ENCODE measurements at regions not wholly inside any gene's neighbourhood (a gene's known extent, or its start where the extent isn't known, plus 50 kb on each side); places are given as distances from the start of the nearest gene placed in this dataset.
A peak's percentile ranks its signal among the peaks of the same experiment; 100 is the strongest.

GRCh38 chr3:71974786-71975185 lies 189.8 kb upstream of the PROK2 start:
- no peak for ATAC-seq (replicated peaks)
- H3K4me1 Mint-ChIP-seq, result peaks cover 21% of the 10 kb centered on the region
- no peak overlapping the region for H3K27ac Mint-ChIP-seq
- H3K36me3 Mint-ChIP-seq (ENCODE audit: low read depth), result no peaks in the 10 kb centered on the region
- no peak overlapping the region for H3K4me3 Mint-ChIP-seq
- peaks cover 35% of the 10 kb centered on the region for H3K27me3 Mint-ChIP-seq
- no peaks in the 10 kb centered on the region for H3K9me3 Mint-ChIP-seq

DNA sequence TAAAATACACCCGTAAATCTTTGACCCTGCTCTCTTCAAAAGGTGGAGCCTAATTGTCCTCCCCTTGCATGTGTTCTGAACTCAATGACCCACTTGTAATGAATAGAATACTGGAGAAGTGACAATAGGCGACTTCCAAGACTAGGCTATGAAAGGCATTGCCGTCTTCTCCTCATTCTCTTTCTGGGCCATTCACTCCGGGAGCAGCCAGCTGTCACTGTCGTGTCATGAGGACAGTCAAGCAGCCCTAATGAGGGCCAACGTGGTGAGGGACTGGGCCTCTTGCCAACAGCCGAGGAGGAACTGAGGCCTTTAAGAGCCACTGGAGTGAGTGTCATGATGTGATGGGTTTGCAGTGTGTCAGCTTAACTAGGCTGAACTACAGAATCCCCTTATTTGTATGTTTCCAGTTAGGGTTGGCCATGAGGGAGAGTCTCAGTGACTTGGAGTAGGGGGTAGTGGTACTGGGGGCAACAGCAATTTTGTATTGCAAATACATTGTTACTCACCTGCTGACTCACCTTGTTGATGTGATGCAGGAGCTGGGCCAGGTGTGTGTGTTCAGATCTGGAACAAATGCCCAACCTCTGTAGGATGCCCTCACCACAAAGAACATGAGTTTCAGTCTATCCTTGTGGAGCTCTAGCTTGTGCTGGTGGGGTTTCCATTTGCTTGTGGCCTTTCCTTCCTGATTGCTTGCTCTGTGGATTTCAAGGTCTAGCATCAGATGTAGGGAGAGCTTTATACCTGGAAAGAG lies 188.5 kb upstream of the PROK2 start:
- H3K4me1 Mint-ChIP-seq, result peaks cover 8% of the 10 kb centered on the region
- H3K36me3 Mint-ChIP-seq (ENCODE audit: low read depth), result no peaks in the 10 kb centered on the region
- H3K27ac Mint-ChIP-seq, result no peak overlapping the region
- H3K9me3 Mint-ChIP-seq, result no peaks in the 10 kb centered on the region
- peaks cover 28% of the 10 kb centered on the region for H3K27me3 Mint-ChIP-seq
- ATAC-seq (replicated peaks), result no peak
- H3K4me3 Mint-ChIP-seq, result no peak overlapping the region

- Mint-ChIP-seq H3K9me3 (no peaks in the 10 kb centered on the region), H3K36me3 (ENCODE audit: low read depth) (no peaks in the 10 kb centered on the region), H3K4me3 (no peak overlapping the region), H3K4me1 (no peaks in the 10 kb centered on the region), H3K27ac (no peak overlapping the region), H3K27me3 (peaks cover 28% of the 10 kb centered on the region)
- no peak for ATAC-seq (replicated peaks)
Measured at GRCh38 chr3:71972031-71972430, 187.1 kb upstream of the PROK2 start.

DNA sequence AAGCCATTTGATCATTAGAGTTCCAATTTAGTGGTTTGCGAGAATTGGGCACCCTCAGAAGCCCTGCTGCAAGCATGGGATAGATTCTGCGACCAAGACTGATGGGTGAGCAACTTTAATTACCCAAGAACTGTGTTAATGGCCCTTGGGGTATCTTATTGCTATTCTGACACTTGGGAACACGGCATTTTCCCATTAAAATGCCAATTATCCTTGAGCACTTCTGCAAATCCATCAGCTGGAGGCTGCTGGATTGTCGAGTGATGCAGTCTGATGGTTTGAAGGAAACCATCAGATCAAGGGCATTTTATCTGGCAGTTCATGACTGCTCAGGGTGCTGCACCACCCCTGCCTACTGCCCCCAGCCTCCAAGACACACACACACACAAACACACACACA lies 183.6 kb upstream of the PROK2 start:
- peaks cover 36% of the 10 kb centered on the region for H3K27me3 Mint-ChIP-seq
- H3K36me3 Mint-ChIP-seq (ENCODE audit: low read depth), result no peaks in the 10 kb centered on the region
- no peak overlapping the region for H3K27ac Mint-ChIP-seq
- no peak overlapping the region for H3K4me3 Mint-ChIP-seq
- no peaks in the 10 kb centered on the region for H3K4me1 Mint-ChIP-seq
- ATAC-seq (replicated peaks), result no peak
- no peaks in the 10 kb centered on the region for H3K9me3 Mint-ChIP-seq

DNA sequence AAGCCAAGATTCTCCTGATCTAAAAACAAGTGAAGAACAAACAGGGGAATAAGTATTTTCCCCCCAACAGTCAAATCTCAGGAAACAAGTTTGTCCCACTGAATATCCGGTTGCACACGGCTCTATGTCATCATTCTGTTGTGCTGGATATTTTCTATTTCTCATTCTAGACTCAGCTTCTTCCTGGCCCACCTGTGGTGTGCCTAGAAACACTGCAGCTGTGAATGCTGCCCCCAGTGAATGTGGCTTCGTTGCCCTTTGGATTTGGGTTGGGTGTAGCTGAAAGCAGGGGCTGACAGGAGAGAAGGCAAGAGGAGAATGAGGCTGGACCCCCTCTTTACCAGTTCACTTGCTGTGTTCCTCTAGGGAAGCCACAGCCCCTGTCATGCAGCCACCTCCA lies 181.2 kb upstream of the PROK2 start:
- Mint-ChIP-seq H3K4me3 (no peak overlapping the region), H3K27ac (no peak overlapping the region), H3K27me3 (peaks cover 25% of the 10 kb centered on the region), H3K4me1 (no peaks in the 10 kb centered on the region), H3K9me3 (no peaks in the 10 kb centered on the region), H3K36me3 (ENCODE audit: low read depth) (no peaks in the 10 kb centered on the region)
- no peak for ATAC-seq (replicated peaks)

GRCh38 chr3:71964170-71964569 lies 179.2 kb upstream of the PROK2 start:
- no peak overlapping the region for H3K4me3 Mint-ChIP-seq
- ATAC-seq (replicated peaks), result no peak
- no peak overlapping the region for H3K27ac Mint-ChIP-seq
- peaks cover 30% of the 10 kb centered on the region for H3K27me3 Mint-ChIP-seq
- no peaks in the 10 kb centered on the region for H3K36me3 Mint-ChIP-seq (ENCODE audit: low read depth)
- H3K9me3 Mint-ChIP-seq, result no peaks in the 10 kb centered on the region
- no peaks in the 10 kb centered on the region for H3K4me1 Mint-ChIP-seq

DNA sequence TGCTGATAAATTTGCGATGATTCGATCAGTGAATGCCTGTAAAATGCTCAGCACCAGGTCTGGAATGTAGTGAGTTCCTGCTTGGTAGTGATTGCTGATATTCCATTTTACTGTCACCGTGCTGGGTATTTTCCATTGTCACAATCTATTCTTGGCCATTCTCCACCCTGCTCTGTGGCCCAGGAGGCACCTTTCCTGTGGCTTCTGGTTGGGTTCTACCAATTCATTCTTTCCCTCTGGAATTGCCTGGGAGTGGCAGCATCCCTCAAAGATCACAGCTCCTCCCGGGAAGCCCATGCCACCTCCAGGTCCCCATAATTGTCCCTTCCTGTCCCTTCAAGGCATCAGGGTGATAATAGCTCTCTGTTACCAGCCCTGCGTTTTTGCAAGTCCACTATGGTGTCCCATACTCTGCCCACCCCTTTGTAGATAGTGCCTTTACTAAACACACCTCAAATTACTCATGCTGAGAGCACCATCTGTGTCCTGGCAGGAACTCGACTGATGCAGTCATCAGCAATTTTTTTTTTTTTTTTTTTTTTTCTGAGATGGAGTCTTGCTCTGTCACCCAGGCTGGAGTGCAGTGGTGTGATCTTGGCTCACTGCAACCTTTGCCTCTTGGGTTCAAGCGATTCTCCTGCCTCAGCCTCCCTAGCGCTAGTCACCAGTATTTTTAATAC lies 177.8 kb upstream of the PROK2 start:
- H3K27ac Mint-ChIP-seq, result no peak overlapping the region
- H3K36me3 Mint-ChIP-seq (ENCODE audit: low read depth), result no peaks in the 10 kb centered on the region
- H3K4me1 Mint-ChIP-seq, result peaks cover 6% of the 10 kb centered on the region
- no peak overlapping the region for H3K4me3 Mint-ChIP-seq
- ATAC-seq (replicated peaks), result peak; percentile 61
- H3K27me3 Mint-ChIP-seq, result peaks cover 30% of the 10 kb centered on the region
- no peaks in the 10 kb centered on the region for H3K9me3 Mint-ChIP-seq

- no peak overlapping the region for H3K27ac Mint-ChIP-seq
- peaks cover 28% of the 10 kb centered on the region for H3K27me3 Mint-ChIP-seq
- no peaks in the 10 kb centered on the region for H3K9me3 Mint-ChIP-seq
- no peak overlapping the region for H3K4me3 Mint-ChIP-seq
- no peak for ATAC-seq (replicated peaks)
- H3K36me3 Mint-ChIP-seq (ENCODE audit: low read depth), result no peaks in the 10 kb centered on the region
- H3K4me1 Mint-ChIP-seq, result peaks cover 6% of the 10 kb centered on the region
Measured at GRCh38 chr3:71961891-71962290, 176.9 kb upstream of the PROK2 start.

GRCh38 chr3:71961378-71961777 lies 176.4 kb upstream of the PROK2 start:
- Mint-ChIP-seq H3K27me3 (peaks cover 24% of the 10 kb centered on the region), H3K9me3 (no peaks in the 10 kb centered on the region), H3K4me1 (peaks cover 6% of the 10 kb centered on the region), H3K4me3 (no peak overlapping the region), H3K36me3 (ENCODE audit: low read depth) (no peaks in the 10 kb centered on the region), H3K27ac (no peak overlapping the region)
- ATAC-seq (replicated peaks), result no peak

DNA sequence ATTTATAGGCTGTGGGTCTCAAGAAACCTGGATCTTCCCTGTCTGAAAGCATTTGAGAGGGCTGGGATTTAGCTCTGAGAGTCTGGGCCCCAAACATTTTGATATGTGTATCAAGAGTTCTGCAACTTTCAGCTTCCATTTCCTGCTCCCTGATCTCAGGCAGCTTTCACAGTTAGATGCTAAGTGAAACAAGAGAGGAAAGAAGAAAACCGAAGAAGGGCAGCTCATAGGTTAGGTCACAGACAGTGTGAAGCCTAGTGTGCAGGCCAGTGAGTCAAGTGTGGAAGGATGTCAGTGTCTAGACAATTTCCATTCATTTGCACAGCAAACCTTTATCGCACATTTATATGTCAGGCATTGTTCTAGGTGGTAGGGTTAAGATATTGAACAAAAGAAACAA lies 173.6 kb upstream of the PROK2 start:
- ATAC-seq (replicated peaks), result peak; percentile 72
- no peaks in the 10 kb centered on the region for H3K9me3 Mint-ChIP-seq
- H3K4me1 Mint-ChIP-seq, result peaks cover 6% of the 10 kb centered on the region
- peaks cover 9% of the 10 kb centered on the region for H3K27me3 Mint-ChIP-seq
- H3K27ac Mint-ChIP-seq, result peak overlapping the region; percentile 65
- no peak overlapping the region for H3K4me3 Mint-ChIP-seq
- no peaks in the 10 kb centered on the region for H3K36me3 Mint-ChIP-seq (ENCODE audit: low read depth)

DNA sequence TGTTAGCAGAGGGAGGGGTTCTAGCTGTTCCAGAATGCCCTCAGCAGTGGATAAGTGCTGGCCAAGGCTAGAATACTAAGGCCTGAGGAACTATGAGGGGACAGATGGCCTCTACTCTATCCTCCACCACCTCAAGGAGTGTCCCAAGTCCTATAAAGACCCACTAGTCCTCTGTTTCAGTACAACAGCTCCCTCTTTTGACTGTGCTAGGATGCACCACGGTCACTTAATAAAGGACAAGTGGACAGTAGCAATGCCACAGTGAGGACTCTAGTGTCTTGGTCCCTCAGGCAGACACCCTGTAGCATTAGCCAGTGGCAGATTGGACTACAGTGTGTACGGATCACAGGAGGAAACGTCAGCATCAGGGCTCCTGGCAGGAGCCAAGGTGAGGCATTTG lies 171.8 kb upstream of the PROK2 start:
- Mint-ChIP-seq H3K4me1 (peaks cover 6% of the 10 kb centered on the region), H3K27me3 (peaks cover 4% of the 10 kb centered on the region), H3K27ac (peak overlapping the region; percentile 25), H3K9me3 (no peaks in the 10 kb centered on the region), H3K4me3 (no peak overlapping the region), H3K36me3 (ENCODE audit: low read depth) (no peaks in the 10 kb centered on the region)
- ATAC-seq (replicated peaks), result no peak

DNA sequence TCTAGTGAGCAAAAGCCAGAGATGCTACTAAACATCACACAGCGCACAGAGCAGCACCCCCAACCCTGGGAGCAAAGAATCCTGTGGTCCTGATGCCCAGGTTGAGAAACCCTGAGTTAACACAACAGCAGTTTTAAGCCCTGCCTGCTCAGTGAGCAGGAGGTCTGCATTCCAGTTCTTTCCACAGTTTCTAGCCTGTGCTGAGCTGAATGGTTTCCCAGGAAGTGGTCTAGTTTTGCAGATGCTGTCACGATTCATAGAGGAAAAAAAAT lies 171.1 kb upstream of the PROK2 start:
- ATAC-seq (replicated peaks), result no peak
- no peaks in the 10 kb centered on the region for H3K9me3 Mint-ChIP-seq
- H3K4me1 Mint-ChIP-seq, result peaks cover 6% of the 10 kb centered on the region
- peak overlapping the region; percentile 25 for H3K4me3 Mint-ChIP-seq
- H3K27me3 Mint-ChIP-seq, result peaks cover 4% of the 10 kb centered on the region
- H3K36me3 Mint-ChIP-seq (ENCODE audit: low read depth), result no peaks in the 10 kb centered on the region
- H3K27ac Mint-ChIP-seq, result peak overlapping the region; percentile 5

- H3K4me1 Mint-ChIP-seq, result peaks cover 6% of the 10 kb centered on the region
- H3K36me3 Mint-ChIP-seq (ENCODE audit: low read depth), result no peaks in the 10 kb centered on the region
- ATAC-seq (replicated peaks), result peak; percentile 83
- H3K27ac Mint-ChIP-seq, result peak overlapping the region; percentile 5
- H3K4me3 Mint-ChIP-seq, result peak overlapping the region; percentile 25
- H3K27me3 Mint-ChIP-seq, result peaks cover 4% of the 10 kb centered on the region
- H3K9me3 Mint-ChIP-seq, result no peaks in the 10 kb centered on the region
Measured at GRCh38 chr3:71955240-71956068, 170.5 kb upstream of the PROK2 start.

DNA sequence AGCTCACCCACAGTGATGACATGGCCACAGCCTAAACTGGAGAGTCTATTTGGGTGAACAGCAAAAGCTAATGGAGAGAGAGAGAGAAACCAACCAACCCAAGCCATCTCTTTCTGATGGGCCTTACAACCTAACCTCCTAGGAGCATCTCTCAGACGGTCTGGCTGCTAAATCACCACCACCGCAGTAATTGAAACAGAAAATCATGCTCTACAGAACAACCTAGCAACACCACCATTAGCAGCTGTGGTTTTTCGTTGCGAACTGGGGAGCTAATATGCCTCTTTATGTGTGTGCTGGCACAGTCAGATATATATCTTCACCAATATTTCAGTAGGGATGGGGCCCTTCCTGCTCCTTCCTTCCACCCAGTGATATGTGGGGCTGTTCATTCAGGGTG lies 166.9 kb upstream of the PROK2 start:
- Mint-ChIP-seq H3K27me3 (no peaks in the 10 kb centered on the region), H3K36me3 (ENCODE audit: low read depth) (no peaks in the 10 kb centered on the region), H3K27ac (no peak overlapping the region), H3K4me1 (no peaks in the 10 kb centered on the region), H3K9me3 (no peaks in the 10 kb centered on the region), H3K4me3 (no peak overlapping the region)
- ATAC-seq (replicated peaks), result no peak

DNA sequence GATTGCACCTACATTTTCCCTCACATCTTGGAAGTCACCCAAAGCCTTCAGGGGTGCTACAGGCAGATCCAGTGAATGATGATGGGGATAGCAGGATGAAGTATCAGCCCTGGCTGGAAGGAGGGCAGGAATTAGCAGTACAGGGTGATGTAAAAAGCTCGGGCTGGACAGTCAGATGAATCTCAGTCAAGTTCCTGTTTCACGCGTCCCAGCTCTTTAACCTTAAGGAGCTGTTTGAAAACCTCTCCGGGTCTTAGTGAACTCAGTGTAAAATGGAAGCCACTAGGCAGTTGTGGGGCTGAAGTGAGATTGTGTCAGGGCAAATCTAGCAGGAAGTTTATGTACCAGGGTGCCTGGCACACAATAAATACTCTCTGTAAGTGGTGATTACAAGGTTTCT lies 166.4 kb upstream of the PROK2 start:
- no peak overlapping the region for H3K4me3 Mint-ChIP-seq
- H3K36me3 Mint-ChIP-seq (ENCODE audit: low read depth), result no peaks in the 10 kb centered on the region
- H3K9me3 Mint-ChIP-seq, result no peaks in the 10 kb centered on the region
- no peaks in the 10 kb centered on the region for H3K27me3 Mint-ChIP-seq
- no peak for ATAC-seq (replicated peaks)
- no peaks in the 10 kb centered on the region for H3K4me1 Mint-ChIP-seq
- no peak overlapping the region for H3K27ac Mint-ChIP-seq

Data from activated T-helper 17 cell treated with anti-CD3 and anti-CD28 coated beads, Interleukin-2, amount 50 U/mL, for 72 hours (primary cell).